ENCODE measurements at regions not wholly inside any gene's neighbourhood (a gene's known extent, or its start where the extent isn't known, plus 50 kb on each side); places are given as distances from the start of the nearest gene placed in this dataset.

- Histone ChIP-seq H3K9me3 (ENCODE audit: insufficient read depth, low read depth, low read length) (0 out of 2 replicates have a peak, but pooled peaks cover 4% of the 10 kb centered on the region), H3K9me2 (replicated peaks; ENCODE audit: low read depth, low read length) (no peaks in the 10 kb centered on the region), H3K27me3 (ENCODE audit: insufficient read depth, low read length, poor library complexity, severe bottlenecking) (no peaks in the 10 kb centered on the region), H3K4me1 (ENCODE audit: insufficient read depth, low read length, poor library complexity, severe bottlenecking) (peaks cover 38% of the 10 kb centered on the region), H3K4me2 (ENCODE audit: low read depth, low read length, poor library complexity, severe bottlenecking) (no peak overlapping the region), H3K4me3 (ENCODE audit: low read length, poor library complexity, severe bottlenecking) (no peak overlapping the region), H3F3A (ENCODE audit: low read depth) (no peaks in the 10 kb centered on the region), H3K36me3 (ENCODE audit: insufficient read depth, low read length) (no peaks in the 10 kb centered on the region), H3K79me2 (ENCODE audit: insufficient read depth, low read length) (no peaks in the 10 kb centered on the region), H4K20me1 (ENCODE audit: insufficient read depth, low read length, poor library complexity, severe bottlenecking) (no peaks in the 10 kb centered on the region), H3K9ac (ENCODE audit: low read depth, low read length, poor library complexity, severe bottlenecking) (no peak overlapping the region), H2AFZ (ENCODE audit: low read length) (peak overlapping the region; percentile 3; the same call in 1 of the 2 replicates)
- TF ChIP-seq CTCF (conservative IDR thresholded peaks at IDR 0.05; ENCODE audit: low read length) (no peak), EZH2phosphoT487 (IDR thresholded peaks at IDR 0.05; ENCODE audit: borderline replicate concordance) (no peak)
Observed at GRCh38 chr13:64069892-64070291, 2654.2 kb upstream of the PCDH20 start.

- Histone ChIP-seq H3K9me3 (ENCODE audit: insufficient read depth, low read depth, low read length) (peaks cover 4% of the 10 kb centered on the region; the same call in 1 of the 2 replicates), H2AFZ (ENCODE audit: low read length) (peak overlapping the region; percentile 31; the same call in 1 of the 2 replicates), H4K20me1 (ENCODE audit: insufficient read depth, low read length, poor library complexity, severe bottlenecking) (no peaks in the 10 kb centered on the region), H3K9ac (ENCODE audit: low read depth, low read length, poor library complexity, severe bottlenecking) (peak overlapping the region; percentile 13), H3K79me2 (ENCODE audit: insufficient read depth, low read length) (no peaks in the 10 kb centered on the region), H3F3A (ENCODE audit: low read depth) (0 out of 2 replicates have a peak, but pooled peaks cover 3% of the 10 kb centered on the region), H3K27me3 (ENCODE audit: insufficient read depth, low read length, poor library complexity, severe bottlenecking) (no peaks in the 10 kb centered on the region), H3K4me2 (ENCODE audit: low read depth, low read length, poor library complexity, severe bottlenecking) (peak overlapping the region; percentile 54), H3K4me3 (ENCODE audit: low read length, poor library complexity, severe bottlenecking) (peak overlapping the region; percentile 38), H3K4me1 (ENCODE audit: insufficient read depth, low read length, poor library complexity, severe bottlenecking) (peaks cover 46% of the 10 kb centered on the region), H3K9me2 (replicated peaks; ENCODE audit: low read depth, low read length) (no peaks in the 10 kb centered on the region), H3K36me3 (ENCODE audit: insufficient read depth, low read length) (no peaks in the 10 kb centered on the region)
- no peak for TF ChIP-seq EZH2phosphoT487 (IDR thresholded peaks at IDR 0.05; ENCODE audit: borderline replicate concordance)
- no peak for TF ChIP-seq CTCF (conservative IDR thresholded peaks at IDR 0.05; ENCODE audit: low read length)
Observed at GRCh38 chr13:64066711-64067110, 2651.1 kb upstream of the PCDH20 start.

GRCh38 chr13:64061649-64062048 lies 2646.0 kb upstream of the PCDH20 start:
- no peaks in the 10 kb centered on the region for H3K9me2 ChIP-seq (replicated peaks; ENCODE audit: low read depth, low read length)
- no peaks in the 10 kb centered on the region for H3K79me2 ChIP-seq (ENCODE audit: insufficient read depth, low read length)
- no peak overlapping the region for H3K9ac ChIP-seq (ENCODE audit: low read depth, low read length, poor library complexity, severe bottlenecking)
- no peaks in the 10 kb centered on the region for H3K36me3 ChIP-seq (ENCODE audit: insufficient read depth, low read length)
- peaks cover 55% of the 10 kb centered on the region for H3K4me1 ChIP-seq (ENCODE audit: insufficient read depth, low read length, poor library complexity, severe bottlenecking)
- H3K27me3 ChIP-seq (ENCODE audit: insufficient read depth, low read length, poor library complexity, severe bottlenecking), result no peaks in the 10 kb centered on the region
- no peak overlapping the region; the same call in 1 of the 2 replicates for H2AFZ ChIP-seq (ENCODE audit: low read length)
- peak overlapping the region; percentile 22 for H3K4me3 ChIP-seq (ENCODE audit: low read length, poor library complexity, severe bottlenecking)
- H3F3A ChIP-seq (ENCODE audit: low read depth), result peaks cover 10% of the 10 kb centered on the region; the same call in 1 of the 2 replicates
- peak overlapping the region; percentile 44 for H3K4me2 ChIP-seq (ENCODE audit: low read depth, low read length, poor library complexity, severe bottlenecking)
- H3K9me3 ChIP-seq (ENCODE audit: insufficient read depth, low read depth, low read length), result no peaks in the 10 kb centered on the region; the same call in 1 of the 2 replicates
- TF ChIP-seq CTCF (conservative IDR thresholded peaks at IDR 0.05; ENCODE audit: low read length), result no peak
- no peak for TF ChIP-seq EZH2phosphoT487 (IDR thresholded peaks at IDR 0.05; ENCODE audit: borderline replicate concordance)
- H4K20me1 ChIP-seq (ENCODE audit: insufficient read depth, low read length, poor library complexity, severe bottlenecking), result no peaks in the 10 kb centered on the region

Data from Loucy (cell line).